ENCODE measurements at regions not wholly inside any gene's neighbourhood (a gene's known extent, or its start where the extent isn't known, plus 50 kb on each side); places are given as distances from the start of the nearest gene placed in this dataset.

- TF ChIP-seq MYC (IDR thresholded peaks at IDR 0.05; ENCODE audit: insufficient read depth, insufficient read length, insufficient replicate concordance, low read length, severe bottlenecking) (no peak), SMAD1 (IDR thresholded peaks at IDR 0.05; ENCODE audit: low read depth, partially characterized antibody) (no peak), MAX (IDR thresholded peaks at IDR 0.05; ENCODE audit: low read depth, low read length) (no peak), SRF (IDR thresholded peaks at IDR 0.05; ENCODE audit: low read depth in 2 of 2, low read length in 2 of 2) (no peak), POLR2A (IDR thresholded peaks at IDR 0.05; ENCODE audit: low read depth, low read length) (no peak), ZBTB11 (CRISPR knock-in tag; IDR thresholded peaks at IDR 0.05) (no peak), CTCF (IDR thresholded peaks at IDR 0.05 in 2 of 3, conservative IDR thresholded peaks at IDR 0.05 in 1 of 3; ENCODE audit: control insufficient read depth in 2 of 3, extremely low read depth in 1 of 3, insufficient read depth in 1 of 3, low read depth in 3 of 3, low read length in 3 of 3) (no peak), RAD21 (IDR thresholded peaks at IDR 0.05; ENCODE audit: insufficient read depth, low read depth, low read length) (no peak)
Measured at GRCh38 chr2:54042897-54043620, 72.3 kb upstream of the PSME4 start.
